ENCODE measurements at regions not wholly inside any gene's neighbourhood (a gene's known extent, or its start where the extent isn't known, plus 50 kb on each side); places are given as distances from the start of the nearest gene placed in this dataset.

GRCh38 chr7:25926009-25926408 is 226.0 kb upstream of the NFE2L3 start:
- DNase-seq (ENCODE audit: low spot score) (no peak), ATAC-seq (ENCODE audit: low FRiP score) (no peak)
- no peak for TF ChIP-seq CTCF (IDR thresholded peaks at IDR 0.05)

- no peak for ATAC-seq (ENCODE audit: low FRiP score)
- TF ChIP-seq CTCF (IDR thresholded peaks at IDR 0.05), result no peak
- no peak for DNase-seq (ENCODE audit: low spot score)
Measured at GRCh38 chr7:25926451-25926850, 225.5 kb upstream of the NFE2L3 start.

- no peak for TF ChIP-seq CTCF (IDR thresholded peaks at IDR 0.05)
- no peak for DNase-seq (ENCODE audit: low spot score)
- no peak for ATAC-seq (ENCODE audit: low FRiP score)
Measured at GRCh38 chr7:25926891-25927625, 224.9 kb upstream of the NFE2L3 start.

DNA sequence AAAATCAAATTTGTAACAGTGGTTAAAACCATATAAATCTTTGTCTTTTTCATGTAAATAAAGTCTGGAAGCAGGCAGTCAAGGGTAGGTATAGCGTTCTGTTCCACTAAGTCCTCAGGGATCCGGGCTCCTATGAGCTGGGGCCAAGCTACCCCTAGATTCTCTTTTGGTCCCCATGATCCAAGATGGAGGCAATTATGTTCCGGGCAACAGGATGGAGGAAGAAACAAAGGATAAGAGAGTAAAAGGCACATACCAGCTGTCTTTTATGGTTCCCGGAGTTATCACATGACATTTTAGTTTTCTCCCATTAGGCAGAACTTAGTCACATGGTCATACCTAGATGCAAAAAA is 224.4 kb upstream of the NFE2L3 start:
- no peak for TF ChIP-seq CTCF (IDR thresholded peaks at IDR 0.05)
- DNase-seq (ENCODE audit: low spot score) (no peak), ATAC-seq (ENCODE audit: low FRiP score) (no peak)

GRCh38 chr7:25928549-25929330 is 223.3 kb upstream of the NFE2L3 start:
- no peak for TF ChIP-seq CTCF (IDR thresholded peaks at IDR 0.05)
- DNase-seq (ENCODE audit: low spot score) (no peak), ATAC-seq (ENCODE audit: low FRiP score) (no peak)

DNA sequence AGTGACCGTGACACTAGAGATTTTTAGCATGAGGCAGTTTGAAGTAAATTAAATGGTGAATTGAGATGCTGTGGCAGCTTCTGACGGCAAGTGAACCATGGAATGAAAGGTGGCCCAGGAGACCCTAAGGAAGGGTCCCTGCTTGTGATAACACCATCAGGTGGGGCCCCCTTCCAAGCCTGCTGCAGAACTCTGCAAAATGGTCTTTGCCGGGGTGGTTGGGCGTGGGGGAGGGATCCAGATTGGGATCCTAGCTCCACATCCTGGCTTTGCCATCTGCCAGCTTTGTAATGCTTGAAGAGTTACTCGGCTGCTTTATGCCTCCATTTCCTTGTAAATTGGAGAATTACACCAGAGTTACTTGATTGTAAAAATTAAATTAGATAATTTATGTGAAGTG is 222.6 kb upstream of the NFE2L3 start:
- TF ChIP-seq CTCF (IDR thresholded peaks at IDR 0.05), result no peak
- ATAC-seq (ENCODE audit: low FRiP score), result no peak
- DNase-seq (ENCODE audit: low spot score), result no peak
